Endothelial cell (in vitro differentiated cells): ENCODE measurements at regions not wholly inside any gene's neighbourhood (a gene's known extent, or its start where the extent isn't known, plus 50 kb on each side); places are given as distances from the start of the nearest gene placed in this dataset.

Source experiments
- DNase-seq: peaks from one replicate; pipeline ENCODE4 v3.0.0; 2021; ENCODE audit warnings: low spot score
- H3K27ac Mint-ChIP-seq: one replicate; pipeline ENCODE4 v1.8.0; 2021; ENCODE audit warnings: mixed read lengths, inconsistent platforms; ENCODE audit not compliant: unreplicated experiment
- H3K27me3 Mint-ChIP-seq: one replicate; pipeline ENCODE4 v1.8.0; 2021; ENCODE audit warnings: mild to moderate bottlenecking, moderate library complexity, mixed read lengths, inconsistent platforms; ENCODE audit not compliant: unreplicated experiment
- H3K36me3 Mint-ChIP-seq: one replicate; pipeline ENCODE4 v1.8.0; 2021; ENCODE audit warnings: mild to moderate bottlenecking, low read depth, mixed read lengths, inconsistent platforms; ENCODE audit not compliant: unreplicated experiment
- H3K4me1 Mint-ChIP-seq: one replicate; pipeline ENCODE4 v1.8.0; 2021; ENCODE audit warnings: mild to moderate bottlenecking, mixed read lengths, inconsistent platforms; ENCODE audit not compliant: unreplicated experiment
- H3K4me3 Mint-ChIP-seq: one replicate; pipeline ENCODE4 v1.8.0; 2021; ENCODE audit warnings: mild to moderate bottlenecking, mixed read lengths, inconsistent platforms; ENCODE audit not compliant: unreplicated experiment
- H3K9me3 Mint-ChIP-seq: one replicate; pipeline ENCODE4 v1.8.0; 2021; ENCODE audit warnings: mixed read lengths, inconsistent platforms; ENCODE audit not compliant: unreplicated experiment
- TF ChIP-seq, protein P1 (sequence below): fragments of 200-600 bp; sonication (generic); IDR thresholded peaks from one replicate; pipeline ENCODE4 v1.5.0; 2021; ENCODE audit warnings: antibody characterized with exemption; ENCODE audit not compliant: unreplicated experiment

DNA sequence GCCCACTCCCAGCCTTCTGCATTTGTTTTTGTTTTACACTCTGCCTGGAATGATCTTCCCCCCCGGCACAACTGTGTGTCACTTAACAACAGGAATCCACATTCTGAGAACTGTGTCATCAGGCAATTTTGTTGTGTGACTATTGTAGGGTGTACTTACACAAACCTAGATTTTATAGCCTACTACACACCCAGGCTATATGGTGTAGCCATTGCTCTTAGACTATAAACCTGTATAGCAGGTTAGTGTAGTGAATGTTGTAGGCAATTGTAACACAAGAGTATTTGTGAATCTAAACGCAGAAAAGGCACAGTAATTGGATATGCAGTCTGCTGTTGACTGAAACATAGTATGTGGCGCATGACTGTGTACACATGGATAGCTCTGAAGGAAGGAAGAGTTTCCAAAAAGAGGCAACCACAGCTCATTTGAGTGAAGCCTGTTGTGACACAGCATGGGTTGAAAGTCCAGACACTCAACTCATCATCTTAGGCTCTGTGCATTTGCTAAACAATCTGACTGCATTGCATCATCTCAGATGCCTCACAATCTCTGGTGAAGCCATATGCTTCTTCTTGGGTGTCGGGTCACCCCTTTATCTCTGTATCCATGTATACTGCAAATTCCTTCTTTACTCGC is 506.6 kb upstream of the SPHKAP start:
- H3K4me3 Mint-ChIP-seq = no peak overlapping the region

DNA sequence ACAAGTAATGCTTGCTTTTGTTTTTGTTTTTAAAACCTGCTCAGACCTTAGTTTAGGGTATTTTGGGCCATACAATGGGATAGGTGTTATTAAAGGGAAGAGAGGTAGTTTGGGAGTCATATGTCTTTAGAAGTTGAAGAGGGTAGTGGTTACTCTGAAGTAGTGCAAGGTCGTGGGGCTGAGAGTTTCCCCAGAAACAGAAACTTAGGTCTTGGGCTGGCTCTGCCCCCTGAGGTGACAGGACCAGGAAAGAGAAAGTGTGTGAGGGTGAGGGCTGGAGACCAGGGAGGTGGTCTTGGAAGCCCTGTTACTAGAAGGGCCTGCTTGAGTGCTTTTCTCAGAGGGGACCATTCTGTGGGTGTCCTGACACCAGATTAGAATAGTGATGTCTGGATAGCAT is 500.5 kb upstream of the SPHKAP start:
- no peaks in the 10 kb centered on the region for H3K27me3 Mint-ChIP-seq
- no peaks in the 10 kb centered on the region for H3K9me3 Mint-ChIP-seq
- no peaks in the 10 kb centered on the region for H3K36me3 Mint-ChIP-seq
- no peak overlapping the region for H3K27ac Mint-ChIP-seq
- DNase-seq = no peak
- H3K4me3 Mint-ChIP-seq = no peak overlapping the region
- TF ChIP-seq, protein P1, sequence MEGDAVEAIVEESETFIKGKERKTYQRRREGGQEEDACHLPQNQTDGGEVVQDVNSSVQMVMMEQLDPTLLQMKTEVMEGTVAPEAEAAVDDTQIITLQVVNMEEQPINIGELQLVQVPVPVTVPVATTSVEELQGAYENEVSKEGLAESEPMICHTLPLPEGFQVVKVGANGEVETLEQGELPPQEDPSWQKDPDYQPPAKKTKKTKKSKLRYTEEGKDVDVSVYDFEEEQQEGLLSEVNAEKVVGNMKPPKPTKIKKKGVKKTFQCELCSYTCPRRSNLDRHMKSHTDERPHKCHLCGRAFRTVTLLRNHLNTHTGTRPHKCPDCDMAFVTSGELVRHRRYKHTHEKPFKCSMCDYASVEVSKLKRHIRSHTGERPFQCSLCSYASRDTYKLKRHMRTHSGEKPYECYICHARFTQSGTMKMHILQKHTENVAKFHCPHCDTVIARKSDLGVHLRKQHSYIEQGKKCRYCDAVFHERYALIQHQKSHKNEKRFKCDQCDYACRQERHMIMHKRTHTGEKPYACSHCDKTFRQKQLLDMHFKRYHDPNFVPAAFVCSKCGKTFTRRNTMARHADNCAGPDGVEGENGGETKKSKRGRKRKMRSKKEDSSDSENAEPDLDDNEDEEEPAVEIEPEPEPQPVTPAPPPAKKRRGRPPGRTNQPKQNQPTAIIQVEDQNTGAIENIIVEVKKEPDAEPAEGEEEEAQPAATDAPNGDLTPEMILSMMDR = no peak
- H3K4me1 Mint-ChIP-seq = no peaks in the 10 kb centered on the region

More for the DNA sequence above, 506.6 kb upstream of the SPHKAP start:
- Mint-ChIP-seq H3K9me3 (no peaks in the 10 kb centered on the region), H3K36me3 (no peaks in the 10 kb centered on the region), H3K27me3 (no peaks in the 10 kb centered on the region), H3K4me1 (no peaks in the 10 kb centered on the region), H3K27ac (no peak overlapping the region)
- TF ChIP-seq, protein P1 = no peak
- DNase-seq = no peak

DNA sequence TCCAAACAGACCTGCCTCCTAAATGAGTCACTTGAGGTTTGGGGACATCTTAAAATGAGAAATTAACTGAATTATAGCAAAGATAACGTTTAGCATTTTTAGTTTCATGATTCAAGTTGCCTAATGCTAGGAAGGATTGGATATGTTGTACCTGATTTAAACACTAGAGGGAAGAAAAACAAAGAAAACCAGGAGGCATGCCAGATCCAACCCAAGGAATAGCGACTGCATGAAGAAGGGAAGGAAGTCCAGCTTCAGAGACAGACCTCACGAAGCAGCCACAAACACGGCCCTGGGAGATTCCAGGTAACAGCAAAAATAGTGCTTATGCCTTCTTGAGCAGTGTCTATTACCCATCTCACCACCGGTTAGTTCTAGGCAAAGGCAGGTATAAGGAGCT is 499.9 kb upstream of the SPHKAP start:
- no peaks in the 10 kb centered on the region for H3K36me3 Mint-ChIP-seq
- H3K4me1 Mint-ChIP-seq = no peaks in the 10 kb centered on the region
- H3K27ac Mint-ChIP-seq = no peak overlapping the region
- no peaks in the 10 kb centered on the region for H3K27me3 Mint-ChIP-seq
- H3K9me3 Mint-ChIP-seq = no peaks in the 10 kb centered on the region
- H3K4me3 Mint-ChIP-seq = no peak overlapping the region
- TF ChIP-seq, protein P1 = peak; percentile 74
- DNase-seq = no peak

DNA sequence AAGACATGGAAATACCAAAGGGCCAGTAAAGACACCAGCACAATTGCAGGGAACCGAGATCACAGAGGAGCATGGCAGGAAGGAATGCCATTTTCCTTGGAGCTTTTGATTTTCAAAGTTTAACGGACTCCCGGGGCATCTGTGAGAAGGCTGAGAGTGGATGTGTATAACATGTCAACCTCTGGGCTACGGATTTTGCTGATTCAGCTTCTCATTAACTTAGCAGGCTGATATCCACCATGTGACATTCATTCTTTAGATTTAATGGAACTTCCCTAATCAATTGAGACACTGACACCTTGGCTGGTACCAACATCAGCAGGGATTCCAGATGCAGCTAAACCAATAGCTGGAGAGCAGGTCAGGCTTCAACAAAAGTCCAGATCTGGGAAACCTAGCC is 496.6 kb upstream of the SPHKAP start:
- H3K4me3 Mint-ChIP-seq = no peak overlapping the region
- DNase-seq = no peak
- no peaks in the 10 kb centered on the region for H3K27me3 Mint-ChIP-seq
- no peaks in the 10 kb centered on the region for H3K36me3 Mint-ChIP-seq
- H3K4me1 Mint-ChIP-seq = peaks cover 3% of the 10 kb centered on the region
- no peaks in the 10 kb centered on the region for H3K9me3 Mint-ChIP-seq
- TF ChIP-seq, protein P1 = no peak
- H3K27ac Mint-ChIP-seq = no peak overlapping the region

DNA sequence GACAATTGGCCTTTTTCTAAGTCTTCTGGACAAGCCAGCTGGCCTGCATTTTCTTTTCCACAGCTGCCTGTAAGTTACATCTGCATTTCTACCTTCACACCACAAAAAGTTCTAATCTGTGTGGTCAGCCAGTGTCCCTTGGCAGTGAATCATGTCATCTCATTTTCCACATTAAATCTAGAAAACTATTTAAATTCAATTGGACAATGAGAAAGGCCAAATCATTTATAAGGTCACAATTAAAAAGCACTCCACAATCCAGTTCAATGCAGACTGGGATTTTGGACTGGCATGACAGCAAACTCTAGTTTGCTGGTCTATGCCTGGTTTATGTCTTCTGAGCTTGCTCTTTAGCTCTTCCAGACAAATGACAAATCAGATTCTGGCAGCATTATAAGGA is 494.2 kb upstream of the SPHKAP start:
- TF ChIP-seq, protein P1 = no peak
- no peak overlapping the region for H3K4me3 Mint-ChIP-seq

More for the DNA sequence above, 494.2 kb upstream of the SPHKAP start:
- Mint-ChIP-seq H3K4me1 (peaks cover 3% of the 10 kb centered on the region), H3K27me3 (no peaks in the 10 kb centered on the region), H3K9me3 (no peaks in the 10 kb centered on the region), H3K36me3 (no peaks in the 10 kb centered on the region), H3K27ac (no peak overlapping the region)
- no peak for DNase-seq
